Psoas muscle (tissue), 7 donors: ENCODE measurements at regions not wholly inside any gene's neighbourhood (a gene's known extent, or its start where the extent isn't known, plus 50 kb on each side); places are given as distances from the start of the nearest gene placed in this dataset.

Source experiments
- ATAC-seq, 4 donors: fragments of 200-7000 bp; cut with Tn5 transposase; one replicate each; pipeline ENCODE4 v1.9.1; 2020; ENCODE audit warnings: moderate library complexity in 3 of 4, mild to moderate bottlenecking in 2 of 4
- DNase-seq, 2 donors: peaks; one replicate each; pipeline ENCODE4 v3.0.0-alpha.2; 2020
- H3K27ac ChIP-seq: fragments of 200-600 bp; one replicate; pipeline ENCODE4 v1.8.0; 2022
- H3K27me3 ChIP-seq, 3 donors: fragments of 200-600 bp in 1 of 3; one replicate each; pipeline versions ENCODE4 v1.6.1 to v1.8.0; 2013 to 2022; ENCODE audit warnings: low read length in 2 of 3, mild to moderate bottlenecking in 2 of 3, moderate library complexity in 1 of 3; ENCODE audit not compliant: insufficient read depth in 3 of 3
- H3K36me3 ChIP-seq, 2 donors: fragments of 200-600 bp in 1 of 2; one replicate each; pipeline versions ENCODE4 v1.6.1 to v1.8.0; 2013 to 2022; ENCODE audit warnings: low read depth in 1 of 2, mild to moderate bottlenecking in 1 of 2, moderate library complexity in 1 of 2; ENCODE audit not compliant: insufficient read depth in 1 of 2
- H3K4me1 ChIP-seq: fragments of 200-600 bp; one replicate; pipeline ENCODE4 v1.8.0; 2022
- H3K4me3 ChIP-seq: fragments of 200-600 bp; one replicate; pipeline ENCODE4 v1.8.0; 2022; ENCODE audit warnings: mild to moderate bottlenecking
- H3K9me3 ChIP-seq: fragments of 200-600 bp; one replicate; pipeline ENCODE4 v1.8.0; 2022
- WGBS, 3 donors: extraction: QIAGEN DNeasy Blood & Tissue Kit; methylation state at CpG; one replicate each; pipeline versions ENCODE4 v1.1.6 to v1.1.7; 2013; 5-methylcytosine and 5-hydroxymethylcytosine counted together
- intact Hi-C, 2 donors: fragments of 100-400 bp; cut with DNase I; formaldehyde crosslinking; loops; one replicate each; pipeline versions ENCODE4 v1.11.0 to v1.14.2; 2022
- TF ChIP-seq, protein P1 (sequence below): fragments of 200-600 bp; IDR thresholded peaks from one replicate; pipeline ENCODE4 v1.8.0; 2022; ENCODE audit warnings: antibody characterized with exemption
- donor health status: healthy with polysubstance abuse.
- donor health status: DM: no; HTN: no; CAD: no; lungs with moderate emphysema.
- donor health status: Bipolar disorder and iron deficiency.
- donor health status: healthy.
- donor health status: DM: yes; HTN: yes; CAD: no.
- donor health status: DM: no; HTN: no; CAD: no.
- donor health status: DM: yes; HTN: yes; CAD: no.

DNA sequence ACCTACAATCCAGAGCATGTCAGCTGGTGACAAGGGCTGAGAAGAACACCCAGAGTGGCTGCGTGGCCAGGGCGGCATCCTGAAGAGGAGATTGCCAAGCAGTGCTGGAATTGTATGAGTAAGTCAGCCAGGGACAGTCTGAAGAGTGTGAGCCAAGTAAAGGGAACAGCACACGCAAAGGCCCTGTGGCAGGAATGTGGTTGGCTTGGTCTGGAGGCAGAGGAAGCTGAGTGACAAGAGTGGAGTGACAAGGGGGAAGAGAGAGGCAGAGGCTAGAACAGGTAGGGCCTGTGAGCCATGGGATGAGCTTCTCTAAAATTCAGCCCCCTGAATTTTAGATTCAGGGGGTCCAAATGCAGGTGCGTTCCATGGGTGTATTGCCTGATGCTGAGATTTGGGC is 53.7 kb upstream of the UQCRFS1 start:
- TF ChIP-seq, protein P1, sequence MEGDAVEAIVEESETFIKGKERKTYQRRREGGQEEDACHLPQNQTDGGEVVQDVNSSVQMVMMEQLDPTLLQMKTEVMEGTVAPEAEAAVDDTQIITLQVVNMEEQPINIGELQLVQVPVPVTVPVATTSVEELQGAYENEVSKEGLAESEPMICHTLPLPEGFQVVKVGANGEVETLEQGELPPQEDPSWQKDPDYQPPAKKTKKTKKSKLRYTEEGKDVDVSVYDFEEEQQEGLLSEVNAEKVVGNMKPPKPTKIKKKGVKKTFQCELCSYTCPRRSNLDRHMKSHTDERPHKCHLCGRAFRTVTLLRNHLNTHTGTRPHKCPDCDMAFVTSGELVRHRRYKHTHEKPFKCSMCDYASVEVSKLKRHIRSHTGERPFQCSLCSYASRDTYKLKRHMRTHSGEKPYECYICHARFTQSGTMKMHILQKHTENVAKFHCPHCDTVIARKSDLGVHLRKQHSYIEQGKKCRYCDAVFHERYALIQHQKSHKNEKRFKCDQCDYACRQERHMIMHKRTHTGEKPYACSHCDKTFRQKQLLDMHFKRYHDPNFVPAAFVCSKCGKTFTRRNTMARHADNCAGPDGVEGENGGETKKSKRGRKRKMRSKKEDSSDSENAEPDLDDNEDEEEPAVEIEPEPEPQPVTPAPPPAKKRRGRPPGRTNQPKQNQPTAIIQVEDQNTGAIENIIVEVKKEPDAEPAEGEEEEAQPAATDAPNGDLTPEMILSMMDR: no peak
- ATAC-seq (peak in 1 of 4 donors; percentile 28), DNase-seq (no peak)
- Histone ChIP-seq H3K4me1 (no peaks in the 10 kb centered on the region), H3K4me3 (no peak overlapping the region), H3K36me3 (no peaks in the 10 kb centered on the region), H3K9me3 (no peaks in the 10 kb centered on the region), H3K27ac (no peak overlapping the region), H3K27me3 (peaks cover 0 to 15% (median 0%) of the 10 kb centered on the region in 3 donors)
- intact Hi-C loops: loop anchor here in 1 of 2 donors (10.0 kb wide), 1 partner anchor 532 kb away; no protein-coding TSS in a partner anchor
- 48 to 65% (median 58%) methylated on average over 4 of the region's 4 CpGs for WGBS, 3 donors

DNA sequence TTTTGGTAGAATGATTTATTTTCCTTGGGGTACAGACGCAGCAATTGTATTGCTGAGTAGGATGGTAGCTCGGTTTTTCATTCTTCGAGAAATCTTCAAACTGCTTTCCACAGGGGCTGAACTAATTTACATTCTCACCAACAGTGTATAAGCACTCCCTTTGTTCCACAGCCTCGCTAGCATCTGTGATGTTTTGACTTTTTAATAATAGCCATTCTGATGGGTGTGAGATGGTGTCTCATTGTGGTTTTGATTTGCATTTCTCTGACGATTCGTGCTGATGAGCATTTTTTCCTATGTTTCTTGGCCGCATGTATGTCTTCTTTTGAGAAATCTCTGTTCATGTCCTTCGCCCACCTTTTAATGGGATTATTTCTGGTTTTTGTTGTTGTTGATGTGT is 54.8 kb upstream of the UQCRFS1 start:
- TF ChIP-seq, protein P1: no peak
- DNase-seq (no peak), ATAC-seq (no peak)
- Histone ChIP-seq H3K9me3 (no peaks in the 10 kb centered on the region), H3K36me3 (no peaks in the 10 kb centered on the region), H3K27me3 (peaks cover 0 to 15% (median 0%) of the 10 kb centered on the region in 3 donors), H3K4me1 (no peaks in the 10 kb centered on the region), H3K27ac (no peak overlapping the region), H3K4me3 (no peak overlapping the region)
- intact Hi-C loops: loop anchor here in 1 of 2 donors (10.0 kb wide), 1 partner anchor 533 kb away; no protein-coding TSS in a partner anchor
- 81 to 84% (median 82%) methylated on average over 8 of the region's 8 CpGs for WGBS, 3 donors

DNA sequence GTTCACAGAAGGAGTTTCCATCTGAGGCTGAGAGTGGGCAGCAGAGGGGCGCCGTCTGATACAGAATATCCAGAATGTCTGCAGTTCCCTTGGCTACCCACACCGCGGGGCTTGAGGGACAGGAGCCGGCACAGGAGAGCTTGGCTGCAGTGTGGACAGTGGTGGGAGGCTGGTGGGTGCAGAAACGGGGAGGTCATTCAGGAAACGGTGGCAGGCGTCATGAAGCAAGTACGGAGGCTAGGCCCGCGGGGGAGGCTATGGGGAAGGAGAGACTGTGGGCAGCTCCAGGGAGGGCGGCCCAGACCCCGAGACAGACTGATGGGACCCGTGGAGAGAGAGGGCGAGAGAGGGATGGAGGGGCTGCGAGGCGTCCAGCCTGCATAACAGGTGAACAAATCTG is 55.2 kb upstream of the UQCRFS1 start:
- intact Hi-C loops: loop anchor here in 1 of 2 donors (10.0 kb wide), 1 partner anchor 533 kb away; no protein-coding TSS in a partner anchor
- no peaks in the 10 kb centered on the region for H3K4me1 ChIP-seq
- no peak for ATAC-seq
- 82 to 91% (median 82%) methylated on average over 17 of the region's 17 CpGs for WGBS, 3 donors
- H3K9me3 ChIP-seq: no peaks in the 10 kb centered on the region
- H3K4me3 ChIP-seq: no peak overlapping the region
- no peak overlapping the region for H3K27ac ChIP-seq
- no peaks in the 10 kb centered on the region for H3K36me3 ChIP-seq
- TF ChIP-seq, protein P1: no peak
- DNase-seq: no peak
- peaks cover 0 to 15% (median 0%) of the 10 kb centered on the region in 3 donors for H3K27me3 ChIP-seq

DNA sequence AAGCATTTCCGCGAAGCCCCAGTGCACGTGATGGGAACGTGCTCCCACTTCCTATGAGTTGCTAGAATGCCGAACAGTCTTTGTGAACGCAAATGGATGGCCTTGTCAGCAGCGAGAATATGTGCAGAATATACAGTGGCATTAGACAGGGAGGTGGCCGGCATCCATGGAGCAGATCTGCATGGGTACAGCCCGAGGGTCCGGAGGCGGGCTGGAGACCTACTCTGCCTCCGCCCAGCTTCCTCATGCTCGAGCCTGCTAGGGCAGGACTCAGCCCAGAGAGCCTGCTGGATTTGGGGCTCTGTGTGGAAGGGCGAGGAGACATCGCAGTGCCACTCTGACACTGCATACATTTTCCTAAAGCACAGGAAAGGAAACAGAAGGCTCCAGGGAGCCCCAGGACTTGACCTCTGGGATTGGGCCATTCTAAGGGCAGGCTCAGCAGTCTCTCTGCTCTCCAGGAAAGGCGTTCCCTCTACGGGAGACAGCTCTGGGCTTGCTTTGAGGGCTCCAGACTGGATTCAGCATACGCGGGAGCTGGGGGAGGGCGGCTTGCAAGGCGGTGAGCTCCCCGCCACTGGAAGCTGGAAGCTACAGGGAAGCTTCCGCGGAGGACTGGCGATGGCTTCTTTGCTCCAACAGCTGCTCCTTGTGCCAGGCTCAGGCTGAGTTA is 55.9 kb upstream of the UQCRFS1 start:
- intact Hi-C loops: loop anchor here in 1 of 2 donors (10.0 kb wide), 1 partner anchor 534 kb away; no protein-coding TSS in a partner anchor
- 50 to 56% (median 51%) methylated on average over 25 of the region's 25 CpGs for WGBS, 3 donors
- Histone ChIP-seq H3K36me3 (no peaks in the 10 kb centered on the region), H3K9me3 (no peaks in the 10 kb centered on the region), H3K4me3 (no peak overlapping the region), H3K27ac (no peak overlapping the region), H3K27me3 (peaks cover 0 to 15% (median 0%) of the 10 kb centered on the region in 3 donors), H3K4me1 (no peaks in the 10 kb centered on the region)
- no peak for ATAC-seq
- TF ChIP-seq, protein P1: no peak
- DNase-seq: no peak
